ENCODE measurements at regions not wholly inside any gene's neighbourhood (a gene's known extent, or its start where the extent isn't known, plus 50 kb on each side); places are given as distances from the start of the nearest gene placed in this dataset.

DNA sequence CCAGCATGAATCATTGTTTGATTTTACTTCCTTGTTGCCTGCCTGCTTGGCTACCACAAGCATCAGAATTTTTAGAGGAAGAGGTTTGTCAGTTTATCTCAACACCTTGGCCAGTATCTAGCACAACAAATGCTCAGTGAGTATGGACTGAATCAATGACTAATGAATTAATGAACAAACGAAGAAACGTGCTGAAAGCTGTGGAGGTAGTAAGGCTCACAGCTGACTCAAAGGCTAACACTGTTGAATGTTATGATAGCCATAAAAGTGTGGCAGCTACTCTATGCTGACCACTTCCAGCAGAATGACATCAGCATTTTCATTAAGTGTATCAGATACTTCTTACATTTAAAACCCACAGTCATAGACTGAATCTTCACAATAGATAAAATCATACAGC, 543.4 kb downstream of the IRS1 start:
- intact Hi-C loops (cut with micrococcal nuclease; ENCODE audit: unreplicated experiment): no loop called here
- H3K27ac ChIP-seq (ENCODE audit: low read depth, low read length, poor library complexity, severe bottlenecking): no peak overlapping the region
- no peak for DNase-seq (ENCODE audit: low spot score)
- H3K4me3 ChIP-seq (ENCODE audit: low read depth, low read length, poor library complexity, severe bottlenecking): no peak overlapping the region
- H3K9me3 ChIP-seq (ENCODE audit: low read depth, low read length, poor library complexity, severe bottlenecking): no peaks in the 10 kb centered on the region
- H3K4me1 ChIP-seq (ENCODE audit: insufficient read depth, low read length, poor library complexity, severe bottlenecking): no peaks in the 10 kb centered on the region
- ChIA-PET CTCF (no interaction called here), POLR2A (ENCODE audit: low non-redundant PET) (no interaction called here)
- no TSS peak for BruUV-seq (replicated peaks)
- no peaks in the 10 kb centered on the region for H3K36me3 ChIP-seq (ENCODE audit: insufficient read depth, low read length, poor library complexity, severe bottlenecking)
- H3K27me3 ChIP-seq (replicated peaks; ENCODE audit: insufficient read depth, low read depth, low read length, poor library complexity): no peaks in the 10 kb centered on the region
- TF ChIP-seq, protein P1, sequence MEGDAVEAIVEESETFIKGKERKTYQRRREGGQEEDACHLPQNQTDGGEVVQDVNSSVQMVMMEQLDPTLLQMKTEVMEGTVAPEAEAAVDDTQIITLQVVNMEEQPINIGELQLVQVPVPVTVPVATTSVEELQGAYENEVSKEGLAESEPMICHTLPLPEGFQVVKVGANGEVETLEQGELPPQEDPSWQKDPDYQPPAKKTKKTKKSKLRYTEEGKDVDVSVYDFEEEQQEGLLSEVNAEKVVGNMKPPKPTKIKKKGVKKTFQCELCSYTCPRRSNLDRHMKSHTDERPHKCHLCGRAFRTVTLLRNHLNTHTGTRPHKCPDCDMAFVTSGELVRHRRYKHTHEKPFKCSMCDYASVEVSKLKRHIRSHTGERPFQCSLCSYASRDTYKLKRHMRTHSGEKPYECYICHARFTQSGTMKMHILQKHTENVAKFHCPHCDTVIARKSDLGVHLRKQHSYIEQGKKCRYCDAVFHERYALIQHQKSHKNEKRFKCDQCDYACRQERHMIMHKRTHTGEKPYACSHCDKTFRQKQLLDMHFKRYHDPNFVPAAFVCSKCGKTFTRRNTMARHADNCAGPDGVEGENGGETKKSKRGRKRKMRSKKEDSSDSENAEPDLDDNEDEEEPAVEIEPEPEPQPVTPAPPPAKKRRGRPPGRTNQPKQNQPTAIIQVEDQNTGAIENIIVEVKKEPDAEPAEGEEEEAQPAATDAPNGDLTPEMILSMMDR (conservative IDR thresholded peaks at IDR 0.05; ENCODE audit: low read depth, low read length): no peak
- TF ChIP-seq EZH2 (IDR thresholded peaks at IDR 0.05; ENCODE audit: borderline replicate concordance, low read depth, low read length, poor library complexity, severe bottlenecking): no peak

DNA sequence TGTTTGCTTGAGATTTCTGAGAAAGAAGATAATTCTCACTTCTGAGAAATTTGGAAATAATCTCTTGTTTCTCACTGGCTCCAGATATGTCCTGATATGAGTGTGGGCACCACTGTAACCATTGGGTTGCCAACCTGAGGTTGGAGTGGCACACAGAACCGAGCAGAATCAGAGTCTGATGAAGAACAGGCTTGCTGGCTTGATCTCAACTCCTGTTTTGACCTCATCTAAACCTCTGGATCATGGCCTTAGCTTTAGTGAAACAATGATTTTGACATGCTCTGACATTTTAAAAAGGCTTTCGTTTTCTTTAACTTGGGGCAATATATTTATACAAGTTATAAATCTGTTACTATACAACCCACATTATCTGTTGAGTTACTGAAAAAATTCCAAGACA, 548.0 kb downstream of the IRS1 start:
- BruUV-seq (replicated peaks): no TSS peak
- no peak for DNase-seq (ENCODE audit: low spot score)
- ChIA-PET CTCF (no interaction called here), POLR2A (ENCODE audit: low non-redundant PET) (no interaction called here)
- TF ChIP-seq, protein P1 (conservative IDR thresholded peaks at IDR 0.05; ENCODE audit: low read depth, low read length): no peak
- no peak for TF ChIP-seq EZH2 (IDR thresholded peaks at IDR 0.05; ENCODE audit: borderline replicate concordance, low read depth, low read length, poor library complexity, severe bottlenecking)
- Histone ChIP-seq H3K27ac (ENCODE audit: low read depth, low read length, poor library complexity, severe bottlenecking) (no peak overlapping the region), H3K9me3 (ENCODE audit: low read depth, low read length, poor library complexity, severe bottlenecking) (no peaks in the 10 kb centered on the region), H3K4me3 (ENCODE audit: low read depth, low read length, poor library complexity, severe bottlenecking) (no peak overlapping the region), H3K4me1 (ENCODE audit: insufficient read depth, low read length, poor library complexity, severe bottlenecking) (no peaks in the 10 kb centered on the region), H3K27me3 (replicated peaks; ENCODE audit: insufficient read depth, low read depth, low read length, poor library complexity) (no peaks in the 10 kb centered on the region), H3K36me3 (ENCODE audit: insufficient read depth, low read length, poor library complexity, severe bottlenecking) (no peaks in the 10 kb centered on the region)
- intact Hi-C loops (cut with micrococcal nuclease; ENCODE audit: unreplicated experiment): no loop called here

DNA sequence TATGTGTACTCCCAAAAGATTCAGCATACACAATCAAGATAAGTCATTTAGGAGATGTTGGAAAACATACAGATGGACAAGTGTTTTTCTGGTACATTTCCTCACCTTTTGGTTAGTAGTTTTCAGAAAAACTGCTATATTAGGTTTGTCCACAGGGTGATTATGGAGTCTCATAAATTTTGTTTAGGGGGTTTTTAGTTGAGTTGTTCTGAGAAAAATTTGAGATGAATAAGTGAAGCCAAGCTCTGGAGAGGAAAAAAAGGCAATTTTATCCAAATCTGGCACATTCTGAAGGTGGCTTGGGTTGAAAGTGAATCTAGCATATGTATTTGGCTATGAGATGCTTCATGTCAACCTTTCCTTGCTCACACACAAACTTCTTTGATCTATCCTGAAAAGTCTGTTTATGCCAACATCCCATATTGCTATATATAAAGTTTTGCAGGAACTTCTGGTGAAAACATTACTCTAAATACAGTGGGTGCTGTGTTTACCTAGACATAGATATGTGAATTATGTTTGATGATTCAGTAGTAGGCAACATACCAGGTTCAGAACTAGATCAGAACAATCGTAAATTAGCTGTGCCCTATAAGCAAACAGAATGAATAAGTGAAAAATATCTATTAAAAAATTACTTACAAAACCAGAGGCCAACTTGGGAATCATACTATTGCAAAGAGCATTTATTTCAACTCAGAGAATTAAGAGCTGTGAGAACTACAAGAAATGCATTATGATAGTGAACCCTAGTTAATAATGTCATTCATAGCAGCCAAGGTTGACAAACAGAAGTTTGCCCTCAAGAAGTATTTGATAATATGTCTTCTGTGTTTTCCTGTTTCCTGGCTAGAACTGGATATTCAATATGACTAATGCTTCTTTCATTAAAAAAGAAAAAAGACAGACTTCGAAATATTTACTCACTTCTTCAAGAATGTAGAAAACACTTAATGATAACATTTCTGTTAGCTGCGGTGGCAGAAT, 552.0 kb downstream of the IRS1 start:
- POLR2A ChIA-PET (ENCODE audit: low non-redundant PET): no interaction called here
- intact Hi-C loops (cut with micrococcal nuclease; ENCODE audit: unreplicated experiment): no loop called here
- DNase-seq (ENCODE audit: low spot score): no peak

More for the DNA sequence above, 552.0 kb downstream of the IRS1 start:
- Histone ChIP-seq H3K27ac (ENCODE audit: low read depth, low read length, poor library complexity, severe bottlenecking) (no peak overlapping the region), H3K4me3 (ENCODE audit: low read depth, low read length, poor library complexity, severe bottlenecking) (no peak overlapping the region), H3K27me3 (replicated peaks; ENCODE audit: insufficient read depth, low read depth, low read length, poor library complexity) (no peaks in the 10 kb centered on the region), H3K4me1 (ENCODE audit: insufficient read depth, low read length, poor library complexity, severe bottlenecking) (no peaks in the 10 kb centered on the region), H3K9me3 (ENCODE audit: low read depth, low read length, poor library complexity, severe bottlenecking) (peaks cover 7% of the 10 kb centered on the region), H3K36me3 (ENCODE audit: insufficient read depth, low read length, poor library complexity, severe bottlenecking) (no peaks in the 10 kb centered on the region)
- CTCF ChIA-PET: interaction anchor here (0.5 kb wide), 1 partner anchor 86 kb away, joined by 5 read pairs; no protein-coding TSS in a partner anchor
- TF ChIP-seq EZH2 (IDR thresholded peaks at IDR 0.05; ENCODE audit: borderline replicate concordance, low read depth, low read length, poor library complexity, severe bottlenecking): no peak
- TF ChIP-seq, protein P1 (conservative IDR thresholded peaks at IDR 0.05; ENCODE audit: low read depth, low read length): 0 out of 2 replicates have a peak, but pooled peaks have one; percentile 18
- BruUV-seq (replicated peaks): no TSS peak

All from A673 (cell line).